ENCODE measurements at regions not wholly inside any gene's neighbourhood (a gene's known extent, or its start where the extent isn't known, plus 50 kb on each side); places are given as distances from the start of the nearest gene placed in this dataset.

DNA sequence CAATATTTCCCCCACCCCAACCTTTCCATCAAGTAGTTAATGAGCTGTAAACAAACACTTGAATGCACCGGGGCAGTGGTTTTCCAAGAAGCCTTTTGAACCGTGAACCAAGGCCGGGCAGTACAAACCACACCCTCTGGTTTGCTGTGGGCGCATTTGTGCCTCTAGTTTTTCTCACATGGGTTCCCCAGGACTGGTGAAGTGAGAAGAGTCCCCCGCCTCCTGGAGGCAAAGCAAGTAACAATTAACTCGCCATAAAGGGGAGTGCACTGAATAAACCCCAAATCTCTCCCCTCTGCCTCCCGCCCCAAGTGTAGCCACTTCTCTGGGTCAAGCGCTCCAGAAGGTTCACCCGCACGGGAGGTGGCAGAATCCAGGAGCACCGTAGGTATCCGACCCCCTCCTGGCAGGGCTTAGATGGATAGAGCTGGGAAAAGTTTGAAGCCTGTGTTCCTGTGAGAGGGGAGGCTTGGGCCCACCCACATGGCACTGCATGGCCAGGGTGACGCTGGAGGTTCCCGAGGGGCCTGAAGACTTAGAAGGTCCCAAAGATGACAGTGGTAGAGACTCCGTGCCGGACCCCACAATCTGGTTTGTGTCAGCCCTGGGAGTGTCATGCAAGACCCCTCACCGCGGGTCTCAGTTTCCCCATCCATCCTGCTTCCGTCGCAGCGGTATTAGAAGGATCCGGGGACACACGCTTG lies 182.2 kb downstream of the SMAD2 start:
- Histone ChIP-seq H3K4me3 (ENCODE audit: insufficient read depth, low read depth, low read length) (no peak overlapping the region), H2BK20ac (ENCODE audit: low read depth, low read length) (no peak overlapping the region), H2AFZ (replicated peaks; ENCODE audit: low read length, poor library complexity) (peak overlapping the region; percentile 38), H3K18ac (ENCODE audit: low read depth, low read length) (no peak overlapping the region), H4K8ac (ENCODE audit: low read depth in 2 of 2, low read length in 2 of 2) (no peak overlapping the region), H3K79me1 (ENCODE audit: low read depth in 1 of 2, low read length in 2 of 2) (no peaks in the 10 kb centered on the region), H3K27ac (ENCODE audit: insufficient read depth, low read length) (no peak overlapping the region), H2AK9ac (replicated peaks; ENCODE audit: low read depth, low read length, poor library complexity) (peak overlapping the region; percentile 35), H3K9me1 (ENCODE audit: insufficient read depth, low read length) (no peaks in the 10 kb centered on the region), H2BK15ac (ENCODE audit: low read depth, low read length) (no peak overlapping the region), H3K36me3 (ENCODE audit: control insufficient read depth, insufficient read depth, low read length) (no peaks in the 10 kb centered on the region), H4K5ac (ENCODE audit: low read depth, low read length) (no peak overlapping the region), H2BK120ac (ENCODE audit: low read depth, low read length) (no peak overlapping the region), H3K56ac (ENCODE audit: extremely low read depth, insufficient read depth, low read length) (no peak overlapping the region), H3K9ac (ENCODE audit: low read depth, low read length) (no peak overlapping the region), H4K20me1 (ENCODE audit: insufficient read depth, low read length) (no peaks in the 10 kb centered on the region), H3K4me2 (ENCODE audit: low read depth, low read length) (no peak overlapping the region; the same call in 1 of the 2 replicates), H3K4ac (ENCODE audit: low read depth, low read length) (no peak overlapping the region), H3K23ac (ENCODE audit: low read depth, low read length) (no peak overlapping the region), H3K27me3 (ENCODE audit: control insufficient read depth, insufficient read depth, low read length) (peaks cover 2% of the 10 kb centered on the region; the same call in 1 of the 2 replicates), H4K91ac (ENCODE audit: insufficient read depth, low read depth, low read length) (no peak overlapping the region), H3K14ac (replicated peaks; ENCODE audit: low read depth, low read length) (no peak overlapping the region), H2AK5ac (ENCODE audit: low read depth, low read length) (no peak overlapping the region), H3K4me1 (ENCODE audit: control insufficient read depth, insufficient read depth, low read length) (no peaks in the 10 kb centered on the region), H3K9me3 (ENCODE audit: control insufficient read depth, insufficient read depth, low read length) (no peaks in the 10 kb centered on the region), H2BK5ac (ENCODE audit: low read depth, low read length, poor library complexity, severe bottlenecking) (no peak overlapping the region)
- DNase-seq (no peak), ATAC-seq (ENCODE audit: low read depth) (no peak)
- POLR2A ChIA-PET (ENCODE audit: unreplicated experiment): no interaction called here
- WGBS, 2 experiments (ENCODE audit: extremely low coverage in 2 of 2, insufficient read length in 1 of 2): 93% methylated on average over 3 of the region's 23 CpGs; no CpG with 5 or more reads in 1 of the 2 experiments
- BruUV-seq (replicated peaks): no TSS peak
- intact Hi-C loops (cut with micrococcal nuclease) (no loop called here), in situ Hi-C loops (cut with MboI; ENCODE audit: low sequenced_read_pairs) (loop anchor here (10.0 kb wide), 2 partner anchors 533 to 653 kb away; no protein-coding TSS in a partner anchor), dilution Hi-C loops (cut with HindIII; ENCODE audit: low sequenced_read_pairs, unreplicated experiment) (no loop called here)
- TF ChIP-seq CEBPB (IDR thresholded peaks at IDR 0.05; ENCODE audit: low read depth, low read length): no peak
- TF ChIP-seq MXI1 (IDR thresholded peaks at IDR 0.05; ENCODE audit: borderline replicate concordance, low read depth, low read length): no peak
- no peak for TF ChIP-seq FOS (IDR thresholded peaks at IDR 0.05; ENCODE audit: low read depth, low read length)
- no peak for TF ChIP-seq BHLHE40 (IDR thresholded peaks at IDR 0.05; ENCODE audit: low read depth, low read length)
- TF ChIP-seq RFX5 (IDR thresholded peaks at IDR 0.05; ENCODE audit: low read depth, low read length): no peak
- TF ChIP-seq POLR2A (IDR thresholded peaks at IDR 0.05; ENCODE audit: low read depth, low read length): no peak
- TF ChIP-seq, protein P1, sequence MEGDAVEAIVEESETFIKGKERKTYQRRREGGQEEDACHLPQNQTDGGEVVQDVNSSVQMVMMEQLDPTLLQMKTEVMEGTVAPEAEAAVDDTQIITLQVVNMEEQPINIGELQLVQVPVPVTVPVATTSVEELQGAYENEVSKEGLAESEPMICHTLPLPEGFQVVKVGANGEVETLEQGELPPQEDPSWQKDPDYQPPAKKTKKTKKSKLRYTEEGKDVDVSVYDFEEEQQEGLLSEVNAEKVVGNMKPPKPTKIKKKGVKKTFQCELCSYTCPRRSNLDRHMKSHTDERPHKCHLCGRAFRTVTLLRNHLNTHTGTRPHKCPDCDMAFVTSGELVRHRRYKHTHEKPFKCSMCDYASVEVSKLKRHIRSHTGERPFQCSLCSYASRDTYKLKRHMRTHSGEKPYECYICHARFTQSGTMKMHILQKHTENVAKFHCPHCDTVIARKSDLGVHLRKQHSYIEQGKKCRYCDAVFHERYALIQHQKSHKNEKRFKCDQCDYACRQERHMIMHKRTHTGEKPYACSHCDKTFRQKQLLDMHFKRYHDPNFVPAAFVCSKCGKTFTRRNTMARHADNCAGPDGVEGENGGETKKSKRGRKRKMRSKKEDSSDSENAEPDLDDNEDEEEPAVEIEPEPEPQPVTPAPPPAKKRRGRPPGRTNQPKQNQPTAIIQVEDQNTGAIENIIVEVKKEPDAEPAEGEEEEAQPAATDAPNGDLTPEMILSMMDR (conservative IDR thresholded peaks at IDR 0.05; ENCODE audit: low read depth, low read length): no peak
- no peak for TF ChIP-seq RCOR1 (IDR thresholded peaks at IDR 0.05; ENCODE audit: insufficient replicate concordance, low read length)
- TF ChIP-seq, protein P2, sequence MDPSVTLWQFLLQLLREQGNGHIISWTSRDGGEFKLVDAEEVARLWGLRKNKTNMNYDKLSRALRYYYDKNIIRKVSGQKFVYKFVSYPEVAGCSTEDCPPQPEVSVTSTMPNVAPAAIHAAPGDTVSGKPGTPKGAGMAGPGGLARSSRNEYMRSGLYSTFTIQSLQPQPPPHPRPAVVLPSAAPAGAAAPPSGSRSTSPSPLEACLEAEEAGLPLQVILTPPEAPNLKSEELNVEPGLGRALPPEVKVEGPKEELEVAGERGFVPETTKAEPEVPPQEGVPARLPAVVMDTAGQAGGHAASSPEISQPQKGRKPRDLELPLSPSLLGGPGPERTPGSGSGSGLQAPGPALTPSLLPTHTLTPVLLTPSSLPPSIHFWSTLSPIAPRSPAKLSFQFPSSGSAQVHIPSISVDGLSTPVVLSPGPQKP (IDR thresholded peaks at IDR 0.05; ENCODE audit: borderline replicate concordance, low read depth, low read length): no peak
- no peak for TF ChIP-seq MAZ (IDR thresholded peaks at IDR 0.05; ENCODE audit: borderline replicate concordance, low read depth, low read length)
- no peak for TF ChIP-seq NFE2L2 (IDR thresholded peaks at IDR 0.05; ENCODE audit: low read depth, low read length)
- no peak for TF ChIP-seq MAFK (IDR thresholded peaks at IDR 0.05; ENCODE audit: low read depth, low read length)
- TF ChIP-seq, protein P3, sequence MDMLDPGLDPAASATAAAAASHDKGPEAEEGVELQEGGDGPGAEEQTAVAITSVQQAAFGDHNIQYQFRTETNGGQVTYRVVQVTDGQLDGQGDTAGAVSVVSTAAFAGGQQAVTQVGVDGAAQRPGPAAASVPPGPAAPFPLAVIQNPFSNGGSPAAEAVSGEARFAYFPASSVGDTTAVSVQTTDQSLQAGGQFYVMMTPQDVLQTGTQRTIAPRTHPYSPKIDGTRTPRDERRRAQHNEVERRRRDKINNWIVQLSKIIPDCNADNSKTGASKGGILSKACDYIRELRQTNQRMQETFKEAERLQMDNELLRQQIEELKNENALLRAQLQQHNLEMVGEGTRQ (IDR thresholded peaks at IDR 0.05; ENCODE audit: low read depth, low read length): no peak
- CTCF ChIA-PET: interaction anchor here (0.5 to 1.3 kb wide), 16 partner anchors 9 to 1634 kb away, joined by 3 to 9 read pairs (median 4); no protein-coding TSS in a partner anchor
